CD14-positive monocyte (primary cell): ENCODE measurements at regions not wholly inside any gene's neighbourhood (a gene's known extent, or its start where the extent isn't known, plus 50 kb on each side); places are given as distances from the start of the nearest gene placed in this dataset.

Source experiments
- DNase-seq, 3 donors: peaks; one replicate each; pipeline ENCODE4 v3.0.0-alpha.2; 2011 to 2022
- H2AFZ ChIP-seq: 2 replicates; pipeline ENCODE4 v1.6.0; 2012; ENCODE audit warnings: mild to moderate bottlenecking, low read depth, low read length, inconsistent platforms; ENCODE audit not compliant: insufficient read depth, poor library complexity, severe bottlenecking
- H3K27ac ChIP-seq, 2 donors: 1 replicate in 1 of 2; 2 replicates in 1 of 2; pipeline ENCODE4 v1.5.1; 2012 to 2013; ENCODE audit warnings: low read length in 2 of 2, control low read depth in 1 of 2, inconsistent platforms in 1 of 2, low read depth in 1 of 2, mild to moderate bottlenecking in 1 of 2
- H3K27me3 ChIP-seq, 2 donors: one replicate each; pipeline versions ENCODE4 v1.6.0 to v1.6.1; 2011 to 2013; ENCODE audit warnings: low read length in 2 of 2; ENCODE audit not compliant: control insufficient read depth in 2 of 2, insufficient read depth in 2 of 2
- H3K36me3 ChIP-seq, 2 donors: replicated peaks in 1 of 2; 1 replicate in 1 of 2; 2 replicates in 1 of 2; pipeline versions ENCODE4 v1.5.1 to v1.6.1; 2012 to 2013; ENCODE audit warnings: low read length in 2 of 2, control low read depth in 1 of 2, inconsistent platforms in 1 of 2, mild to moderate bottlenecking in 1 of 2; ENCODE audit not compliant: insufficient read depth in 2 of 2, control insufficient read depth in 1 of 2
- H3K4me1 ChIP-seq, 2 donors: 1 replicate in 1 of 2; 2 replicates in 1 of 2; pipeline versions ENCODE4 v1.5.1 to v1.6.1; 2012 to 2013; ENCODE audit warnings: low read length in 2 of 2, control low read depth in 1 of 2, inconsistent platforms in 1 of 2, mild to moderate bottlenecking in 1 of 2, moderate library complexity in 1 of 2; ENCODE audit not compliant: insufficient read depth in 2 of 2, control insufficient read depth in 1 of 2
- H3K4me2 ChIP-seq: replicated peaks from 2 replicates; pipeline ENCODE3; 2012; ENCODE audit warnings: low read length, moderate library complexity, mild to moderate bottlenecking; ENCODE audit not compliant: poor library complexity, severe bottlenecking; ENCODE audit errors: extremely low read depth
- H3K4me3 ChIP-seq, 3 experiments: fragments of 200-600 bp in 1 of 3; sonication (generic) in 1 of 3; replicated peaks in 1 of 3; 1 replicate in 2 of 3; 2 replicates in 1 of 3; pipeline ENCODE4 v1.5.1; 2011 to 2013; ENCODE audit warnings: low read length in 3 of 3, mild to moderate bottlenecking in 3 of 3, control low read depth in 2 of 3, low read depth in 2 of 3, inconsistent platforms in 1 of 3, moderate library complexity in 1 of 3
- H3K79me2 ChIP-seq: 2 replicates; pipeline ENCODE4 v1.6.0; 2012; ENCODE audit warnings: mild to moderate bottlenecking, control low read depth, inconsistent platforms, low read length, moderate library complexity; ENCODE audit not compliant: insufficient read depth
- H3K9ac ChIP-seq: 2 replicates; pipeline ENCODE4 v1.6.0; 2017; ENCODE audit warnings: low read length, mild to moderate bottlenecking; ENCODE audit not compliant: insufficient read depth, poor library complexity, severe bottlenecking
- H3K9me3 ChIP-seq, 2 donors: replicated peaks in 1 of 2; 1 replicate in 1 of 2; 2 replicates in 1 of 2; pipeline versions ENCODE4 v1.5.1 to v1.6.1; 2012 to 2013; ENCODE audit warnings: low read length in 2 of 2, control low read depth in 1 of 2; ENCODE audit not compliant: control insufficient read depth in 1 of 2, insufficient read depth in 1 of 2
- H4K20me1 ChIP-seq: 2 replicates; pipeline ENCODE4 v1.6.0; 2012; ENCODE audit warnings: mild to moderate bottlenecking, low read length, control low read depth, moderate library complexity; ENCODE audit not compliant: insufficient read depth
- H3K27ac Mint-ChIP-seq, 7 donors: one replicate each; pipeline ENCODE4 v1.8.0; 2020; ENCODE audit warnings: mild to moderate bottlenecking in 7 of 7, mixed read lengths in 7 of 7, moderate library complexity in 6 of 7, inconsistent platforms in 2 of 7
- H3K27me3 Mint-ChIP-seq, 3 donors: one replicate each; pipeline ENCODE4 v1.8.0; 2021 to 2022; ENCODE audit warnings: low read depth in 3 of 3, mild to moderate bottlenecking in 3 of 3, mixed read lengths in 3 of 3, moderate library complexity in 3 of 3, inconsistent platforms in 1 of 3
- H3K36me3 Mint-ChIP-seq, 2 donors: one replicate each; pipeline ENCODE4 v1.8.0; 2020; ENCODE audit warnings: mixed read lengths in 2 of 2, inconsistent platforms in 1 of 2, mild to moderate bottlenecking in 1 of 2
- H3K4me1 Mint-ChIP-seq: one replicate; pipeline ENCODE4 v1.8.0; 2020; ENCODE audit warnings: mild to moderate bottlenecking, mixed read lengths
- H3K4me3 Mint-ChIP-seq, 2 donors: one replicate each; pipeline ENCODE4 v1.8.0; 2020; ENCODE audit warnings: mild to moderate bottlenecking in 2 of 2, mixed read lengths in 2 of 2, moderate library complexity in 1 of 2
- H3K9me3 Mint-ChIP-seq, 7 donors: one replicate each; pipeline ENCODE4 v1.8.0; 2020 to 2022; ENCODE audit warnings: mixed read lengths in 7 of 7, mild to moderate bottlenecking in 6 of 7, moderate library complexity in 6 of 7, inconsistent platforms in 2 of 7
- WGBS: methylation state at CpG from one replicate; pipeline ENCODE4 v1.1.5; 2013; ENCODE audit warnings: missing lambda C conversion rate; ENCODE audit not compliant: insufficient coverage; 5-methylcytosine and 5-hydroxymethylcytosine counted together
- intact Hi-C, 2 donors: fragments of 100-400 bp; cut with micrococcal nuclease; formaldehyde crosslinking; loops; one replicate each; pipeline versions ENCODE4 v1.15.0 to v1.15.1; 2023
- TF ChIP-seq, protein P1 (sequence below): fragments of 200-600 bp; IDR thresholded peaks from one replicate; pipeline ENCODE4 v1.8.0; 2022; ENCODE audit warnings: antibody characterized with exemption, mild to moderate bottlenecking

- no peak overlapping the region for H3K4me3 Mint-ChIP-seq
- H3K27me3 Mint-ChIP-seq, result peaks cover 4 to 7% (median 7%) of the 10 kb centered on the region in 3 donors
- H3K36me3 ChIP-seq, result peaks cover 0 to 6% of the 10 kb centered on the region in 2 donors
- H4K20me1 ChIP-seq, result no peaks in the 10 kb centered on the region
- no peak overlapping the region for H3K9ac ChIP-seq
- H3K4me1 ChIP-seq, result no peaks in the 10 kb centered on the region
- peaks cover 4% of the 10 kb centered on the region for H3K4me1 Mint-ChIP-seq
- no peak overlapping the region for H3K27ac ChIP-seq
- H3K27ac Mint-ChIP-seq, result no peak overlapping the region
- H3K9me3 Mint-ChIP-seq, result peaks cover 8 to 40% (median 20%) of the 10 kb centered on the region in 7 donors
- no peak overlapping the region for H2AFZ ChIP-seq
- H3K79me2 ChIP-seq, result no peaks in the 10 kb centered on the region
- WGBS, result 92% methylated on average over 5 of the region's 8 CpGs
- no peak for DNase-seq
- no peak overlapping the region for H3K4me3 ChIP-seq
- intact Hi-C loops, result no loop called here
- no peaks in the 10 kb centered on the region for H3K27me3 ChIP-seq
- TF ChIP-seq, protein P1, sequence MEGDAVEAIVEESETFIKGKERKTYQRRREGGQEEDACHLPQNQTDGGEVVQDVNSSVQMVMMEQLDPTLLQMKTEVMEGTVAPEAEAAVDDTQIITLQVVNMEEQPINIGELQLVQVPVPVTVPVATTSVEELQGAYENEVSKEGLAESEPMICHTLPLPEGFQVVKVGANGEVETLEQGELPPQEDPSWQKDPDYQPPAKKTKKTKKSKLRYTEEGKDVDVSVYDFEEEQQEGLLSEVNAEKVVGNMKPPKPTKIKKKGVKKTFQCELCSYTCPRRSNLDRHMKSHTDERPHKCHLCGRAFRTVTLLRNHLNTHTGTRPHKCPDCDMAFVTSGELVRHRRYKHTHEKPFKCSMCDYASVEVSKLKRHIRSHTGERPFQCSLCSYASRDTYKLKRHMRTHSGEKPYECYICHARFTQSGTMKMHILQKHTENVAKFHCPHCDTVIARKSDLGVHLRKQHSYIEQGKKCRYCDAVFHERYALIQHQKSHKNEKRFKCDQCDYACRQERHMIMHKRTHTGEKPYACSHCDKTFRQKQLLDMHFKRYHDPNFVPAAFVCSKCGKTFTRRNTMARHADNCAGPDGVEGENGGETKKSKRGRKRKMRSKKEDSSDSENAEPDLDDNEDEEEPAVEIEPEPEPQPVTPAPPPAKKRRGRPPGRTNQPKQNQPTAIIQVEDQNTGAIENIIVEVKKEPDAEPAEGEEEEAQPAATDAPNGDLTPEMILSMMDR, result no peak
- H3K36me3 Mint-ChIP-seq, result no peaks in the 10 kb centered on the region
- no peak overlapping the region for H3K4me2 ChIP-seq
- peaks cover 16 to 20% of the 10 kb centered on the region in 2 donors for H3K9me3 ChIP-seq
These were observed 75.6 kb upstream of the MSX1 start for GRCh38 chr4:4783847-4784246.

GRCh38 chr4:4782969-4783368 is 76.5 kb upstream of the MSX1 start:
- peaks cover 4 to 7% (median 7%) of the 10 kb centered on the region in 3 donors for H3K27me3 Mint-ChIP-seq
- no peak overlapping the region for H3K4me3 ChIP-seq
- no peaks in the 10 kb centered on the region for H3K4me1 ChIP-seq
- no peak for DNase-seq
- peaks cover 8 to 34% (median 12%) of the 10 kb centered on the region in 7 donors for H3K9me3 Mint-ChIP-seq
- peaks cover 7 to 15% of the 10 kb centered on the region in 2 donors for H3K9me3 ChIP-seq
- no peaks in the 10 kb centered on the region for H3K36me3 Mint-ChIP-seq
- peak overlapping the region in 1 of 7 donors; percentile 25 for H3K27ac Mint-ChIP-seq
- intact Hi-C loops, result no loop called here
- no peak overlapping the region for H3K4me3 Mint-ChIP-seq
- H3K4me1 Mint-ChIP-seq, result peaks cover 4% of the 10 kb centered on the region
- H3K27ac ChIP-seq, result no peak overlapping the region
- H3K36me3 ChIP-seq, result no peaks in the 10 kb centered on the region
- H3K79me2 ChIP-seq, result no peaks in the 10 kb centered on the region
- TF ChIP-seq, protein P1, result no peak
- H4K20me1 ChIP-seq, result no peaks in the 10 kb centered on the region
- WGBS, result 89% methylated on average over 4 of the region's 8 CpGs
- H2AFZ ChIP-seq, result no peak overlapping the region
- no peak overlapping the region for H3K9ac ChIP-seq
- H3K27me3 ChIP-seq, result no peaks in the 10 kb centered on the region
- no peak overlapping the region for H3K4me2 ChIP-seq
